Left ventricle myocardium inferior (tissue), 1 donor: ENCODE measurements at regions not wholly inside any gene's neighbourhood (a gene's known extent, or its start where the extent isn't known, plus 50 kb on each side); places are given as distances from the start of the nearest gene placed in this dataset.

Experiments
- DNase-seq: peaks from one replicate; pipeline ENCODE4 v3.0.0-alpha.2; 2020
- H3K27ac ChIP-seq: fragments of 200-600 bp; replicated peaks from 2 replicates; pipeline ENCODE4 v1.8.0; 2021
- H3K27me3 ChIP-seq: fragments of 200-600 bp; 2 replicates; pipeline ENCODE4 v1.8.0; 2021; ENCODE audit warnings: low read depth
- H3K36me3 ChIP-seq: fragments of 200-600 bp; 2 replicates; pipeline ENCODE4 v1.8.0; 2021
- H3K4me1 ChIP-seq: fragments of 200-600 bp; 2 replicates; pipeline ENCODE4 v1.8.0; 2021
- H3K4me3 ChIP-seq: fragments of 200-600 bp; 2 replicates; pipeline ENCODE4 v1.8.0; 2021; ENCODE audit warnings: mild to moderate bottlenecking, moderate library complexity
- H3K9me3 ChIP-seq: fragments of 200-600 bp; replicated peaks from 2 replicates; pipeline ENCODE4 v1.8.0; 2021
- intact Hi-C: fragments of 100-400 bp; cut with micrococcal nuclease; formaldehyde crosslinking; loops from one replicate; pipeline ENCODE4 v1.11.0; 2022
- TF ChIP-seq, protein P1 (sequence below): fragments of 200-600 bp; IDR thresholded peaks from 2 replicates; pipeline ENCODE4 v1.8.0; 2021; ENCODE audit warnings: antibody characterized with exemption, mild to moderate bottlenecking, borderline replicate concordance
- donor health status: DM: no; HTN: yes; CAD: no; lungs with severe emphysema.

DNA sequence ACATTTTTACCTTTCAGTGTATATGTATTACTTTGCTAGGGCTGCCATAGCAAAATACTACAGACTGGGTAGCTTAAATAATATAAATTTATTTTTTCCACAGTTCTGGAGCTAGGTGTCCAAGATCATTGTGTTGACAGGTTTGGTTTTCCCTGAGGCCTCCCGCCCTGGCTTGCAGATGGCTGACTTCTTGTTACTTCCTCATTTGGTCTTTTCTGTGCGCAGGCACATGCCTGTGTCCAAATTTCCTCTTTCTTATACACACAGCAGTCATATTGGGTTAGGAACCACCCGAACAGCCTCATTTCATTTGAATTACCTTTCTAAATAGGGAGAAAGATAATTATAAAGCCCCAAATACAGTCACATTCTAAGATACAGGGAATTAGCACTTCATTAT is 521.6 kb upstream of the SORCS1 start:
- intact Hi-C loops: no loop called here
- TF ChIP-seq, protein P1, sequence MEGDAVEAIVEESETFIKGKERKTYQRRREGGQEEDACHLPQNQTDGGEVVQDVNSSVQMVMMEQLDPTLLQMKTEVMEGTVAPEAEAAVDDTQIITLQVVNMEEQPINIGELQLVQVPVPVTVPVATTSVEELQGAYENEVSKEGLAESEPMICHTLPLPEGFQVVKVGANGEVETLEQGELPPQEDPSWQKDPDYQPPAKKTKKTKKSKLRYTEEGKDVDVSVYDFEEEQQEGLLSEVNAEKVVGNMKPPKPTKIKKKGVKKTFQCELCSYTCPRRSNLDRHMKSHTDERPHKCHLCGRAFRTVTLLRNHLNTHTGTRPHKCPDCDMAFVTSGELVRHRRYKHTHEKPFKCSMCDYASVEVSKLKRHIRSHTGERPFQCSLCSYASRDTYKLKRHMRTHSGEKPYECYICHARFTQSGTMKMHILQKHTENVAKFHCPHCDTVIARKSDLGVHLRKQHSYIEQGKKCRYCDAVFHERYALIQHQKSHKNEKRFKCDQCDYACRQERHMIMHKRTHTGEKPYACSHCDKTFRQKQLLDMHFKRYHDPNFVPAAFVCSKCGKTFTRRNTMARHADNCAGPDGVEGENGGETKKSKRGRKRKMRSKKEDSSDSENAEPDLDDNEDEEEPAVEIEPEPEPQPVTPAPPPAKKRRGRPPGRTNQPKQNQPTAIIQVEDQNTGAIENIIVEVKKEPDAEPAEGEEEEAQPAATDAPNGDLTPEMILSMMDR: no peak
- no peaks in the 10 kb centered on the region for H3K27me3 ChIP-seq
- no peak overlapping the region for H3K4me3 ChIP-seq
- no peaks in the 10 kb centered on the region for H3K36me3 ChIP-seq
- no peaks in the 10 kb centered on the region for H3K9me3 ChIP-seq
- H3K4me1 ChIP-seq: no peaks in the 10 kb centered on the region
- no peak for DNase-seq
- H3K27ac ChIP-seq: no peak overlapping the region

DNA sequence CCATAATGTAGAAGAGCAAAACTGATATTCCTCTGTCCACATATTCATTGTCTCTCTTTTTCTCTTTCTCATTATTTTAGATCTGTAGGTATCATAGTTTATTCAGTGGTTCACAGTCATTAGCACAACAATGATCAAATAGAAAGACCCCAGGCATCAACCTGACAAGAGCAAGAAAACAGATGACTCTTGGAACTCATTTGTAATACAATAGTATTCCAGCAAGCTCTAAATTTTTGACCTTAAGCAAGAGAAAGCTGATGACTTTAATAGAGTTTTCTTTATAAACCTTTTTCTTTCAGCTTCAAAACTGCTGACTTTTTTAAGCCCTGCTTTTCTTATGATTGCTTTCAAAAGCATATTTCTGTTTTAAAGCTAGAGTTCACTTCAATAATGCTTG is 507.5 kb upstream of the SORCS1 start:
- TF ChIP-seq, protein P1: no peak
- H3K4me1 ChIP-seq: no peaks in the 10 kb centered on the region
- DNase-seq: no peak
- no peak overlapping the region for H3K27ac ChIP-seq
- no peaks in the 10 kb centered on the region for H3K36me3 ChIP-seq
- H3K27me3 ChIP-seq: no peaks in the 10 kb centered on the region
- no peaks in the 10 kb centered on the region for H3K9me3 ChIP-seq
- no peak overlapping the region for H3K4me3 ChIP-seq
- intact Hi-C loops: no loop called here

DNA sequence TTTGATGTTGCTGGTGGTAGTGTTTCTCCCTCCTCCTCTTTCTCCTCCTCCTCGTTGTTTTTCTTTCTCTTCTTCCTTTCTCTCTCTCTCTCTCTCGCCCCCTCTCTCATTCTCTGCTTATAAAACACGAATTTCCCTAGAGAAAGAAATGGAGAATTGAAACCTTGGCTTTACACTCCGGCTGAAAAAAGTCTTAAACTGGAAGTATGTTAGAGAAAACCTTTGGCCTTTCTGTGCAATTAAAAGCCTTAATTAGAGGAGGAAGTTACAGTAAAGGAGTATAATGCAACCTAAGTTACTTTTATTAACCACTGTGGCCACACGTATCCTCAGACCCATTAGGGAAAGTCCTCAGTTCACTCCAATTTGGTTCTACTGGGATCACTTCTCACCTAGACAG is 501.7 kb upstream of the SORCS1 start:
- H3K4me1 ChIP-seq: no peaks in the 10 kb centered on the region
- no peaks in the 10 kb centered on the region for H3K27me3 ChIP-seq
- no peaks in the 10 kb centered on the region for H3K36me3 ChIP-seq
- DNase-seq: no peak
- intact Hi-C loops: no loop called here
- no peak overlapping the region for H3K27ac ChIP-seq
- TF ChIP-seq, protein P1: no peak
- H3K4me3 ChIP-seq: no peak overlapping the region
- peaks cover 10% of the 10 kb centered on the region for H3K9me3 ChIP-seq

DNA sequence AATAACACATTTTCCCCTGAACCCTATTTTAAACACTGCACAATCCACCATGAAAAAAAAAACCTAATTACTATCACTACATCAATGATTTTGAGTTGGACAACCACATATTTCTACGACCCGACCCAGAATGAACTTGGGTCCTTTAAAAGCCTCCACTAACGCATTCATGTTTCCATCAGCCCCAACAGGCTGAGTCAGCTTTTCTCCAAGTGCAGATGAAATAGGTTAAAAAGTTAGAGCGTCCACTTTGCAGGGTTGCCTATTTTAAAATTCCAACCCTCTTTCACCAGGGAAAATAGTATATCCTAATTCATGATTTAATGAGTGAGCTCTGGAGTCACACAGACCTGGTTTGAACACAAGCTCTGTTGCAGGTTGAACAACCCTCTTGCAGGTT is 501.0 kb upstream of the SORCS1 start:
- Histone ChIP-seq H3K36me3 (no peaks in the 10 kb centered on the region), H3K27ac (no peak overlapping the region), H3K4me3 (no peak overlapping the region), H3K9me3 (peaks cover 10% of the 10 kb centered on the region), H3K4me1 (no peaks in the 10 kb centered on the region), H3K27me3 (no peaks in the 10 kb centered on the region)
- intact Hi-C loops: no loop called here
- TF ChIP-seq, protein P1: no peak
- no peak for DNase-seq

DNA sequence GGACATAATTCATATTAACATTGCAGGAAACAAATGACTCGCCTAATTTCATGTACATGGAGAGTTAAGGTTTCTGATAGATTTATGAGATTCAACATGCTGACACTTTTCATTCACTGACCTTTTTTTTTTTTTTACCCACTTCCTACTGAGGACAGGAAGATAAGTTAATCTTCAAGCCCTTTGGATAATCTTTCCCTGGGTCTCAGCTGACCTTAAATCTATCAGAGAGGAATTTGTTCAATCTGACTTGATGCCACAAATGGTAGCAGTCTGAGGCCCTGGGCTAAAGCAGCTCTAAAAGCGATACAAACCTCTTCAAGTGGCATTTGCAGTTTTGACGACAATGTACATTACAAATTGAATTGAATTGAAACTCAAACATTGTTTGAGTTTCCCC is 493.3 kb upstream of the SORCS1 start:
- Histone ChIP-seq H3K27me3 (no peaks in the 10 kb centered on the region), H3K9me3 (peaks cover 3% of the 10 kb centered on the region), H3K4me3 (no peak overlapping the region), H3K36me3 (no peaks in the 10 kb centered on the region), H3K4me1 (no peaks in the 10 kb centered on the region), H3K27ac (no peak overlapping the region)
- DNase-seq: no peak
- intact Hi-C loops: no loop called here
- TF ChIP-seq, protein P1: no peak

DNA sequence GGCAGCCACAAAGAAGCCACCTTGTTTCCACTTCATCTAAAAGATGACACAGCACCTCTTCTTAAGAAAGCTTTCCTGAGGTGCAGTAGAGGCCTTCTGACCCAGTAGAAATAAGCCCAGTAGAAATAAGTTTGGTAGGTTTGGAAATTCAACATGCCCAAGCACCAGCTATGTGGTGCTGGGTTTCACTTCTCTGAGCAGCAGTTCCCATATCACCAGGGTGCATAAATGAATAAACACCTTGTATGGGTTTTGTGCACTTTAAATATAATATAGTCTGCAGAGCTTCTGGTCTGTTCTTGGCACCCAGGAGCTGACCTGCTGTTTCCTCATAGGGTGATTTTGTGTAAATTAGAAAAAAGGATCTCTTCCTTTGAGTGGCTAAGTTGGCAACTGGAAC is 492.4 kb upstream of the SORCS1 start:
- no peak overlapping the region for H3K4me3 ChIP-seq
- no peak overlapping the region for H3K27ac ChIP-seq
- TF ChIP-seq, protein P1: no peak
- no peak for DNase-seq
- peaks cover 2% of the 10 kb centered on the region for H3K9me3 ChIP-seq
- H3K27me3 ChIP-seq: no peaks in the 10 kb centered on the region
- intact Hi-C loops: no loop called here
- no peaks in the 10 kb centered on the region for H3K36me3 ChIP-seq
- no peaks in the 10 kb centered on the region for H3K4me1 ChIP-seq
